ENCODE measurements at regions not wholly inside any gene's neighbourhood (a gene's known extent, or its start where the extent isn't known, plus 50 kb on each side); places are given as distances from the start of the nearest gene placed in this dataset.
A peak's percentile ranks its signal among the peaks of the same experiment; 100 is the strongest.

GRCh38 chr5:171640480-171640879, 145.1 kb upstream of the SMIM23 start:
- Histone ChIP-seq H3K4me1 (ENCODE audit: control insufficient read depth in 2 of 3, insufficient read depth in 2 of 3, low read depth in 1 of 3, low read length in 3 of 3) (no peaks in the 10 kb centered on the region), H3K9ac (ENCODE audit: low read length in 3 of 3) (no peak overlapping the region), H3K9me3 (ENCODE audit: control insufficient read depth in 2 of 3, insufficient read depth in 1 of 3, low read length in 3 of 3) (no peaks in the 10 kb centered on the region), H3K27ac (ENCODE audit: low read depth in 2 of 2, low read length in 2 of 2) (no peak overlapping the region), H3K4me3 (ENCODE audit: low read length in 3 of 3) (no peak overlapping the region), H3K27me3 (ENCODE audit: control insufficient read depth, insufficient read depth, low read length) (no peaks in the 10 kb centered on the region), H3K36me3 (ENCODE audit: control insufficient read depth in 2 of 3, insufficient read depth in 3 of 3, low read length in 3 of 3) (no peaks in the 10 kb centered on the region)
- no peak for TF ChIP-seq CTCF (IDR thresholded peaks at IDR 0.05; ENCODE audit: borderline replicate concordance, extremely low read depth, insufficient read depth)
- FAIRE-seq (no peak), DNase-seq (peak in 1 of 5 donors; percentile 33)
- intact Hi-C loops (cut with DNase I), result no loop called here

- no peak for FAIRE-seq
- no peak for TF ChIP-seq CTCF (IDR thresholded peaks at IDR 0.05; ENCODE audit: borderline replicate concordance, extremely low read depth, insufficient read depth)
- Histone ChIP-seq H3K4me1 (ENCODE audit: control insufficient read depth in 2 of 3, insufficient read depth in 2 of 3, low read depth in 1 of 3, low read length in 3 of 3) (no peaks in the 10 kb centered on the region), H3K9ac (ENCODE audit: low read length in 3 of 3) (no peak overlapping the region), H3K9me3 (ENCODE audit: control insufficient read depth in 2 of 3, insufficient read depth in 1 of 3, low read length in 3 of 3) (no peaks in the 10 kb centered on the region), H3K27me3 (ENCODE audit: control insufficient read depth, insufficient read depth, low read length) (no peaks in the 10 kb centered on the region), H3K27ac (ENCODE audit: low read depth in 2 of 2, low read length in 2 of 2) (no peak overlapping the region), H3K4me3 (ENCODE audit: low read length in 3 of 3) (no peak overlapping the region), H3K36me3 (ENCODE audit: control insufficient read depth in 2 of 3, insufficient read depth in 3 of 3, low read length in 3 of 3) (no peaks in the 10 kb centered on the region)
- intact Hi-C loops (cut with DNase I), result no loop called here
- no peak for DNase-seq
These were observed 143.7 kb upstream of the SMIM23 start for GRCh38 chr5:171641891-171642290.

- no peak for FAIRE-seq
- H3K27me3 ChIP-seq (ENCODE audit: control insufficient read depth, insufficient read depth, low read length), result no peaks in the 10 kb centered on the region
- no peak for TF ChIP-seq CTCF (IDR thresholded peaks at IDR 0.05; ENCODE audit: borderline replicate concordance, extremely low read depth, insufficient read depth)
- H3K27ac ChIP-seq (ENCODE audit: low read depth in 2 of 2, low read length in 2 of 2), result no peak overlapping the region
- H3K36me3 ChIP-seq (ENCODE audit: control insufficient read depth in 2 of 3, insufficient read depth in 3 of 3, low read length in 3 of 3), result no peaks in the 10 kb centered on the region
- H3K4me3 ChIP-seq (ENCODE audit: low read length in 3 of 3), result no peak overlapping the region
- no peak for DNase-seq
- intact Hi-C loops (cut with DNase I), result no loop called here
- no peak overlapping the region for H3K9ac ChIP-seq (ENCODE audit: low read length in 3 of 3)
- H3K4me1 ChIP-seq (ENCODE audit: control insufficient read depth in 2 of 3, insufficient read depth in 2 of 3, low read depth in 1 of 3, low read length in 3 of 3), result no peaks in the 10 kb centered on the region
- no peaks in the 10 kb centered on the region for H3K9me3 ChIP-seq (ENCODE audit: control insufficient read depth in 2 of 3, insufficient read depth in 1 of 3, low read length in 3 of 3)
These were observed 142.7 kb upstream of the SMIM23 start for GRCh38 chr5:171642894-171643293.

- Histone ChIP-seq H3K27ac (ENCODE audit: low read depth in 2 of 2, low read length in 2 of 2) (no peak overlapping the region), H3K9ac (ENCODE audit: low read length in 3 of 3) (no peak overlapping the region), H3K36me3 (ENCODE audit: control insufficient read depth in 2 of 3, insufficient read depth in 3 of 3, low read length in 3 of 3) (no peaks in the 10 kb centered on the region), H3K27me3 (ENCODE audit: control insufficient read depth, insufficient read depth, low read length) (no peaks in the 10 kb centered on the region), H3K4me1 (ENCODE audit: control insufficient read depth in 2 of 3, insufficient read depth in 2 of 3, low read depth in 1 of 3, low read length in 3 of 3) (no peaks in the 10 kb centered on the region), H3K4me3 (ENCODE audit: low read length in 3 of 3) (no peak overlapping the region), H3K9me3 (ENCODE audit: control insufficient read depth in 2 of 3, insufficient read depth in 1 of 3, low read length in 3 of 3) (no peaks in the 10 kb centered on the region)
- intact Hi-C loops (cut with DNase I), result no loop called here
- no peak for FAIRE-seq
- no peak for TF ChIP-seq CTCF (IDR thresholded peaks at IDR 0.05; ENCODE audit: borderline replicate concordance, extremely low read depth, insufficient read depth)
- no peak for DNase-seq
These were observed 141.1 kb upstream of the SMIM23 start for GRCh38 chr5:171644536-171644935.
